Ovary (tissue), 7 donors: ENCODE measurements at regions not wholly inside any gene's neighbourhood (a gene's known extent, or its start where the extent isn't known, plus 50 kb on each side); places are given as distances from the start of the nearest gene placed in this dataset.
A peak's percentile ranks its signal among the peaks of the same experiment; 100 is the strongest.

ENCODE experiments used
- DNase-seq, 5 donors: peaks; one replicate each; pipeline ENCODE4 v3.0.0-alpha.2; 2019 to 2020
- H3K27ac ChIP-seq, 2 donors: fragments of 200-600 bp; one replicate each; pipeline versions ENCODE4 v1.5.1 to v1.8.0; 2019 to 2022
- H3K27me3 ChIP-seq: fragments of 200-600 bp; one replicate; pipeline ENCODE4 v1.8.0; 2022
- H3K36me3 ChIP-seq: fragments of 200-600 bp; sonication (generic); one replicate; pipeline ENCODE4 v1.5.1; 2019
- H3K4me1 ChIP-seq: one replicate; pipeline ENCODE4 v1.8.1; 2013; ENCODE audit warnings: mild to moderate bottlenecking, moderate library complexity; ENCODE audit not compliant: insufficient read depth
- H3K4me3 ChIP-seq: fragments of 200-600 bp; sonication (generic); one replicate; pipeline ENCODE4 v1.5.1; 2017
- H3K9me3 ChIP-seq, 2 donors: fragments of 200-600 bp in 1 of 2; sonication (generic) in 1 of 2; one replicate each; pipeline versions ENCODE4 v1.5.1 to v1.8.1; 2013 to 2019; ENCODE audit warnings: mild to moderate bottlenecking in 1 of 2, moderate library complexity in 1 of 2
- CTCF ChIP-seq, 3 donors: fragments of 450-650 bp in 2 of 3; fragments of 200-600 bp in 1 of 3; IDR thresholded peaks; one replicate each; pipeline versions ENCODE4 v1.5.1 to v1.8.0; 2016 to 2022; ENCODE audit warnings: antibody characterized with exemption in 3 of 3, mild to moderate bottlenecking in 1 of 3
- EP300 ChIP-seq: sonication (generic); formaldehyde crosslinking; IDR thresholded peaks from one replicate; pipeline ENCODE4 v1.6.1; 2017; ENCODE audit warnings: antibody characterized with exemption
- POLR2A ChIP-seq: fragments of 450-650 bp; IDR thresholded peaks from one replicate; pipeline ENCODE4 v1.6.1; 2017; ENCODE audit warnings: antibody characterized with exemption, mild to moderate bottlenecking, moderate library complexity
- WGBS, 3 donors: extraction: QIAGEN DNeasy Blood & Tissue Kit in 1 of 3; methylation state at CpG; one replicate each; pipeline versions ENCODE4 v1.1.5 to v1.1.7; 2013 to 2017; 5-methylcytosine and 5-hydroxymethylcytosine counted together
- intact Hi-C, 4 donors: fragments of 100-400 bp; cut with DNase I; formaldehyde crosslinking; loops; one replicate each; pipeline versions ENCODE4 v1.11.0 to v1.15.1; 2022 to 2023
- donor health status: DM: no; HTN: no; CAD: no; lungs with moderate emphysema.
- donor health status: DM: no; HTN: no; CAD: no.
- donor health status: Bipolar disorder and iron deficiency.
- donor health status: DM: no; HTN: no; CAD: no.
- donor health status: DM: yes; HTN: yes; CAD: no.

GRCh38 chr6:81169166-81169565 lies 583.3 kb downstream of the TENT5A start:
- no peaks in the 10 kb centered on the region for H3K27me3 ChIP-seq
- peaks cover 1% of the 10 kb centered on the region for H3K4me1 ChIP-seq
- TF ChIP-seq CTCF (IDR thresholded peaks at IDR 0.05) (no peak), EP300 (no peak), POLR2A (no peak)
- no peak overlapping the region for H3K27ac ChIP-seq
- H3K36me3 ChIP-seq, result no peaks in the 10 kb centered on the region
- 2 to 10% (median 9%) methylated on average over 2 of the region's 2 CpGs for WGBS, 3 donors
- no peak overlapping the region for H3K4me3 ChIP-seq
- DNase-seq, result no peak
- H3K9me3 ChIP-seq, result no peaks in the 10 kb centered on the region
- intact Hi-C loops, result no loop called here

DNA sequence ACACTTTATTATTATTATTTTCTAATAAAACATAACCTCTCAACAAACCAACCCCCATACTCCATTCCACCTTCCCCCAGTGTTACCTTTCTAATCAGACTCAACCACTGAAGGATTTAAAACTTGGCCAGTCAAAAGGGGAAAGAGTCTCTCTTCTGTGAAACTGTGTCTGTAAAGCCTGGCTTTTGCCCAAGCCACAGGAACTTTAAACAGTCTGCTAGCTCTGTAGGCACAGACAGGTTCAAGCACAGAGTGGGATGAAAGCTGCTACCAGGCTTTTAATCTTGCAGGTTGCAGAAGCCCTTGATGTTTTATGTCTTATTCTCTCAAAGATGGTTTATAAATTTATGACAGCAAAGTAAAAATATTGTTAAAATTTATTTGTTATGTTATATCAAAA lies 585.7 kb downstream of the TENT5A start:
- H3K4me1 ChIP-seq, result no peaks in the 10 kb centered on the region
- TF ChIP-seq POLR2A (no peak), CTCF (IDR thresholded peaks at IDR 0.05) (no peak), EP300 (no peak)
- peak in 3 of 5 donors; percentile 15 to 35 (median 20) for DNase-seq
- no peaks in the 10 kb centered on the region for H3K9me3 ChIP-seq
- no peaks in the 10 kb centered on the region for H3K27me3 ChIP-seq
- intact Hi-C loops, result no loop called here
- H3K4me3 ChIP-seq, result no peak overlapping the region
- H3K36me3 ChIP-seq, result no peaks in the 10 kb centered on the region
- H3K27ac ChIP-seq, result no peak overlapping the region

DNA sequence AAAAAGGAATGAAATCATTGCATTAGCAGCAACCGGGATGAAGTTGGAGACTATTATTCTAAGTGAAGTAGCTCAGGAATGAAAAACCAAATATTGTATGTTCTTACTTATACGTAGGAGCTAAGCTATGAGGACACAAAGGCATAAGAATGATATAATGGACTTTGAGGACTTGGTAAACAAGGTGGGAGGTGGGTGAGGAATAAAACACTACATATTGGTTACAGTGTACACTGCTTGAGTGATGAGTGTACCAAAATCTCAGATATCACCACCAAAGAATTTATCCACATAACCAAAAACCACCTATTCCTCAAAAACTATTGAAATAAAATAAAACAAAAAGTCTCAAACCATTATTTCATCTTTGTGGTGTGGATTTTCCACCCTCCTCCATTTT lies 593.5 kb downstream of the TENT5A start:
- WGBS, 3 donors, result 70 to 94% (median 89%) methylated on average over 2 of the region's 2 CpGs
- TF ChIP-seq CTCF (IDR thresholded peaks at IDR 0.05) (no peak), POLR2A (no peak), EP300 (no peak)
- intact Hi-C loops, result no loop called here

DNA sequence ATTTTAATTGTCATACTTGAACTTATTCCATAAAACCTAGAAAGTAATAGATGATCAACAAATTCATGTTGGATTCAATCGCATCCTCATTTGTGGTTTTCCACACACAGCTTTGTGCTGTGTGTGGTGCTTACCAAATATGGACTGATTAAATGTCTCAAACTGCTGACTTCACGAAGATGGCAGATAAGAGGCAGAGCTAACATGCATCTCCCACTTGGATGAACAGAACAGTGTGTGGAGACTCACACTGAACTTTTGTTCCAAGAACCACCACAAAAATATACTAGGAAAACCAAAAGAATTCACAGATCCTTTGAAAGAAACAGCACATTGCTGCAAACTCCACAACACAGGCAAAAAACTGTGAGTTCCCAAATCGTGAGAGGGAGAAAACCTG lies 603.7 kb downstream of the TENT5A start:
- no peak overlapping the region for H3K4me3 ChIP-seq
- intact Hi-C loops, result no loop called here
- H3K36me3 ChIP-seq, result no peaks in the 10 kb centered on the region
- WGBS, 3 donors, result 44 to 55% (median 55%) methylated on average over 3 of the region's 3 CpGs
- DNase-seq, result no peak
- no peaks in the 10 kb centered on the region for H3K27me3 ChIP-seq
- no peaks in the 10 kb centered on the region for H3K9me3 ChIP-seq
- H3K4me1 ChIP-seq, result no peaks in the 10 kb centered on the region
- TF ChIP-seq EP300, result no peak
- no peak for TF ChIP-seq CTCF (IDR thresholded peaks at IDR 0.05)
- TF ChIP-seq POLR2A, result no peak
- H3K27ac ChIP-seq, result no peak overlapping the region

More for the DNA sequence above, 593.5 kb downstream of the TENT5A start:
- H3K4me1 ChIP-seq, result no peaks in the 10 kb centered on the region
- no peak for DNase-seq
- H3K27ac ChIP-seq, result no peak overlapping the region
- H3K36me3 ChIP-seq, result no peaks in the 10 kb centered on the region
- H3K27me3 ChIP-seq, result no peaks in the 10 kb centered on the region
- no peaks in the 10 kb centered on the region for H3K9me3 ChIP-seq
- H3K4me3 ChIP-seq, result no peak overlapping the region

- no peak overlapping the region for H3K27ac ChIP-seq
- DNase-seq, result no peak
- 17 to 36% (median 19%) methylated on average over 2 of the region's 2 CpGs for WGBS, 3 donors
- no peaks in the 10 kb centered on the region for H3K27me3 ChIP-seq
- intact Hi-C loops, result no loop called here
- no peak for TF ChIP-seq POLR2A
- no peak for TF ChIP-seq CTCF (IDR thresholded peaks at IDR 0.05)
- TF ChIP-seq EP300, result no peak
- H3K36me3 ChIP-seq, result no peaks in the 10 kb centered on the region
- no peaks in the 10 kb centered on the region for H3K4me1 ChIP-seq
- no peaks in the 10 kb centered on the region for H3K9me3 ChIP-seq
- no peak overlapping the region for H3K4me3 ChIP-seq
Measured at GRCh38 chr6:81145506-81145905, 607.0 kb downstream of the TENT5A start.
